Sciatic nerve (tissue), 2 donors: ENCODE measurements at regions not wholly inside any gene's neighbourhood (a gene's known extent, or its start where the extent isn't known, plus 50 kb on each side); places are given as distances from the start of the nearest gene placed in this dataset.
"Not testable (repeated sequence)": the region's sequence is repeated elsewhere in the genome, so short reads cannot be mapped to it uniquely, and the experiment has no call there.

Source experiments
- ATAC-seq: fragments of 200-7000 bp; cut with Tn5 transposase; one replicate; pipeline ENCODE4 v1.9.1; 2020; ENCODE audit warnings: mild to moderate bottlenecking, moderate library complexity
- DNase-seq: peaks from one replicate; pipeline ENCODE4 v3.0.0-alpha.2; 2020; ENCODE audit warnings: low spot score
- intact Hi-C: fragments of 100-400 bp; cut with DNase I; formaldehyde crosslinking; loops from one replicate; pipeline ENCODE4 v1.14.2; 2022
- donor health status: DM: no; HTN: no; CAD: no.
- donor health status: DM: no; HTN: no; CAD: no.

DNA sequence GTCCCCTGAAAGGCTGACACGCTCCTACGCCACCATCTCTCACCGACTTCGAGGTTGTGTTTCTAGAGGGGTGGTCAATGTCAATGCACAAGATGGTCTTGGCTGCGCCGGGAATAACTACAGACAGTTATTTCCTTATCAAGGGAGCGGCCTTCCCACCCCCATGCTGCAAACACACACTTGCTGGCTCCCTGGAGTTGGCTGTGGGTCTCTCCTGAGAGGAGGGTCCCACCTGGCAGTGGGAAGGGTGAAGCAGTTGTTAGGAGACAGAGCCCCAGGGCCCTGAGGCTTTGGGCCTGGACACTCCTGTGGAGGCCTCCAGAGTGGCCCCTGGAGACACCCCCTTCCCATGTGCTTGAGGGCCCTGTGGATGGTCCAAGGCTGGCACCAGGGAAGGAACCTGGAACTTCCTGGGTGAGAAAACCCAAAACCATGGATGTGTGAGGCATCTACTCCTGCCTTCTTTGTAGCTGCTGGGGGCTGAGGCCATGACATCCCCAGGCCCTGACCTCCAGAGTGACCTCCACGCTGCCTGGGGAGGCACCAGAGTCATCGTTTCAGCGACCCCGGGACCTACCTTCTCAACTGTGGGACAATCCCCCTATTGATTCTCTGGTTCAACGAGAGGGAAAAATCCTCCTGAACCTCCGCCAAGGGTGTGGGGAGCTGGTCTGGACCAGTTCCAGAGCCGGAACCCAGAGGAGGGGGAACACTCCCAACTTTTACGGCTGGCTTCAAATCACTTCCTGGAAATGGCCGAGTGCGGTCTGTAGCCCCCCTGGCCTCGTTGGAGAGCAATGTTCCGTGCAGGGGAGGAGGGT, 101.1 kb upstream of the COL5A1 start:
- ATAC-seq (no peak), DNase-seq (no peak)
- intact Hi-C loops, result no loop called here

DNA sequence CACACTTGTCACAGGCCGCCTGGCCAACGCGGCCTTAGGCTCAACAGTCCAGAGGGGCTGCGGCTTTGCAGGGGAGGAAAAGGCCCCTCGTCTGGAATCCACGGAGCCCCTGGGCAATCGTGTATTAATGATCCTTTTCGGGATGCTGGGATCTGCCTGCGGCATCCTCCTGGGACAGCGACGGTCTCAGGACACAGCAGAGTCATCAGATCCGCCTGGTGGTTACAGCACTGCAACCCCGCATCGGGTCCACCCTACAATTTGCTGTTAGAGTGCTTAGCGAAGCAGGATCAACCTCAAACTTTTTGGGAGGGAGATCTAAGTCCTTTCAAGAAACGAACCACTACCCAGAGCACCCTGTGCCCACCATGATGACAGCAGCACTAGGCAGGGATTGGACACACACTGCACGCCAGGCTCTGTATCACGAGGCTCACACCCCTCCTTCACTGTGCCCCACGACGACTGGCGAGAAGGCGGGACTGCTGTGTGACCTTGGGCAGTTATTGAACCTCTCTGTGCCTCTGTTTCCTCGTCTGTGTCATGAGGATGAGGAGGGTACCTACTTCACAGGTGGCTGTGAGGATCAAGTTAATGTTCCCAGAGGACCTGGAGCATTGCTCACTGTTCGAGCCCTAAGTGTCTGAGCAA, 100.4 kb upstream of the COL5A1 start:
- no peak for ATAC-seq
- no peak for DNase-seq
- intact Hi-C loops, result no loop called here

DNA sequence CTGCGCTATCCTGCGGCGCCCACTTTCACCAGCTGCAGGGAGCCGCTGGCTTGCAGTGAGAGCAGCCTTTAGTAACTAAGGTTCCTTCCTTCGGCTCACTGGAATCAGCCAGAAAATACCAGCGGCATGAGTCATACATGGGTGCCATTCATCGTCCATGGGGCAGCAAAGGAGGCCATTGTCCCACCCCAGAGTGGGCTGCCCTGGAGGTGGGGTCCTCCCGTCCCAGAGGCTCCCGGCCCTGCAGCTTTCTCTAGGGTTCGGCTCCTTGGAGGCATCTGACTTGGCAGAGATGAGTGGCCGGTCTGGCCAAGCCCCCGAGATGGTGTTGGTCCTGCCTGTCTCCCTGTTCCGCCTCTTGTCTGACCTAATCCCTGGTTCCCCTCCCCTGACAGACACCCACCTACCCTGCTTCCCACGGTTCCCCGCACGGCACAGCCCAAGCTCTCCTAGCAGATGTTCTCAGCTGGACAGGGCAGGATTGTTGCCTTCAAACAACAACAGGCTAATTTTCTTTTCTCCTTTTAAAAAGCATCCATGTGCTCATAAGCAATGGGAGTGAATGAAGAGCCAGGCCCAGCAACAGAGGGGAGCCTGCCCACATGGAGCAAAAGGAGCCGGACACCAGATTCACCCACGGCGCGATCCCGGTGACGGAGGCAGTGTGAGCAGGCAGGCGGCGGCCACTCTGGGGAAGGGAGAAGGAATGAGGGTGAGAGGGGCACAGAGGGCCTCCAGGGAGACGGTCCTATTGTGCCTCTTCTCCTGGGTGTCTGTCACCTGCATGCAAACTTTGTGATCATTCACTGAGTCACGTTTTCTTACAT, 97.0 kb upstream of the COL5A1 start:
- intact Hi-C loops, result loop anchor here (5.0 kb wide), 1 partner anchor 87 kb away; no protein-coding TSS in a partner anchor
- ATAC-seq, result peak; percentile 65

DNA sequence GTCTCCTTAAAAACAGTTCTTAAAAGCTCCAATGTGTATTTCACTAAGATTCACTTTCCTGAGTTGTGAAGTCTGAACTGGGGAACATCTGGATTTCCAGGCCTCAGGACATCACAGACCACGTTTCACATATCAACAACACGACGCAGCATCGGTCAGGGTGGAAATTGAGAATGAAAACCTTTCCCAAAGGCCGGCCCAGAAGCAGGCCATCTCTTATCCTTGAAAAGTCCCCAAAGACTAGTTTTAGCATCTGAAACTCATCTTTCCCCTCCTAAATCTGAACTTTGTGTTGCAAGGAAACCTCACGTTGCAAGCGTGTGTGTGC, 96.4 kb upstream of the COL5A1 start:
- intact Hi-C loops, result loop anchor here (5.0 kb wide), 1 partner anchor 88 kb away; no protein-coding TSS in a partner anchor
- DNase-seq, result no peak
- ATAC-seq, result peak; percentile 22

More for the DNA sequence above, 97.0 kb upstream of the COL5A1 start:
- peak; percentile 75 for DNase-seq

DNA sequence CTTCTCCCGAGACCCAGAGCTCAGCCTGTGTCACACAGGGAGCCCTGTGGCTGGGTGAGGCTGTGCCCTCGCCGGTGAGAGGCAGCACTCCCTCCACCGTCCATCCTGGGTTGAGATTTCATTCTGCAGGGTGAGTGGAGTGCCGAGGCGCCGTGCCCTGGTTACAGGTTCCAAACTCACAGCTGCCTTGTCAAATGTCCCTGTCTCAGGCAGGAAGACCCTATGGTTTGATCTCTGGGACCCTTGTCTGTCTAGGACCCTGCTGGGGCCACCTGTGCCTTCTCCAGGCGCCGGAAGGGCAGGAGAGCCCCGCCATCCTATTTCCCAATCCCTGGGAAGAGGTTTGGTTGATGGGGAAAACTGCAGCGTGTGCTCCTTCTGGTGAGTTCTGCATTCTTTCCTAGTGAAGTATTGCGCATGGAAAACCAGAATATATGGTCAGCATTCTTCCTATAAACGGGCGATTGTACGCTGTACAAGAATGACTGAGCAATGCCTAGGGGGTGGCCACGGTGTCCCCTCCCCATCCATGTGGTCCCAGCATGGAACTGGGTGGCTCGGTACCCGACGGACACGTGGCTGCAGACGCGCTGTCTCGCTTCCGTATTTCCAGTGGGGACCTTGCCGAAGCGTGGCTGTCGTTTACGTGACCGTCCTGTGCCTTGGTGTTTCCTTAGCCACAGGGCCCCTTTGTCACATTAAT, 95.9 kb upstream of the COL5A1 start:
- intact Hi-C loops, result loop anchor here (5.0 kb wide), 1 partner anchor 88 kb away; no protein-coding TSS in a partner anchor
- peak; percentile 77 for ATAC-seq
- DNase-seq, result peak; percentile 77

DNA sequence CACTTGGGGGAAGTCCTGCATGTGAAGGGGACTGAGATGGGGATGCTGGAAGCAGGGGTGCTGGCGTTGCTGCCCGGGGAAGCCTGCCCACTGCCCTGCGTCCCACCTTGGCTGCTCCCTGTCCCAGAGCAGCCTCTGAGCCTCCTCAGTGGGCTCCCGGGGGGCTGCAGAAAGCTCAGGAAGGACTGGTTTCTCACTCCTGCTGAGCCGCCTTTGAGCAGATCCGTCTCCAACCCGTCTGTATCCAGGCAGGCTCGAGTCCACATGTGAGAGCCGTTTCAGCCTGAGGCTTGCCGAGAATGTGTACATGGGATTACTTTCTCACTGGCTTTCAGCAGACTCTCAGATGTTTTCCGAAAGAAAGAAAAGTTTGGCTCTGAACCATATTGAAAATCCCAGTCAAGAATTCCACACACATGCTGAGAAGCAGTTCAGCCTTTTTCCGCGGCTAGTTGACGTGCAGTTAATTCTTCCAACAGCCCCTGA, 95.3 kb upstream of the COL5A1 start:
- DNase-seq (peak; percentile 58), ATAC-seq (peak; percentile 50)
- intact Hi-C loops, result loop anchor here (5.0 kb wide), 1 partner anchor 89 kb away; no protein-coding TSS in a partner anchor

DNA sequence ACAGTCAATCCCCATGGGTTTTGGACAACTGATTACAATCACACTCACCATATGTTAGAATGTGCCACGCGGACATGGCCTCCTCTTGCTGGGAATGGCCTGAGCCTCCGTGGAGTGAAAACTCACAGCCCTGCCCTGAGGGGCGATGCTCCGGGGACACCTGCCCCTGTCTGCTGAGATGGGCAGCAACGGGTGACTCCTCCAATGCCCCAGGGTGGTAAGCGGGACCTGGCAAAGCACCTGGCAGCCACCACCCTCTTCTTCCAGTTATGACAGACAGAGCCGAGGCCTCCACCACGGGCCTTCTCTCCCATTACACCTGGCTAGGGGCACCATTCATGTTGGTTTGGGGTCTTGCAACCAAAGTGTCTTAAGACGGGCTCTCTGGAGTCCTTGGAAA, 94.9 kb upstream of the COL5A1 start:
- intact Hi-C loops, result loop anchor here (5.0 kb wide), 1 partner anchor 89 kb away; no protein-coding TSS in a partner anchor
- DNase-seq (peak; percentile 58), ATAC-seq (no peak)

DNA sequence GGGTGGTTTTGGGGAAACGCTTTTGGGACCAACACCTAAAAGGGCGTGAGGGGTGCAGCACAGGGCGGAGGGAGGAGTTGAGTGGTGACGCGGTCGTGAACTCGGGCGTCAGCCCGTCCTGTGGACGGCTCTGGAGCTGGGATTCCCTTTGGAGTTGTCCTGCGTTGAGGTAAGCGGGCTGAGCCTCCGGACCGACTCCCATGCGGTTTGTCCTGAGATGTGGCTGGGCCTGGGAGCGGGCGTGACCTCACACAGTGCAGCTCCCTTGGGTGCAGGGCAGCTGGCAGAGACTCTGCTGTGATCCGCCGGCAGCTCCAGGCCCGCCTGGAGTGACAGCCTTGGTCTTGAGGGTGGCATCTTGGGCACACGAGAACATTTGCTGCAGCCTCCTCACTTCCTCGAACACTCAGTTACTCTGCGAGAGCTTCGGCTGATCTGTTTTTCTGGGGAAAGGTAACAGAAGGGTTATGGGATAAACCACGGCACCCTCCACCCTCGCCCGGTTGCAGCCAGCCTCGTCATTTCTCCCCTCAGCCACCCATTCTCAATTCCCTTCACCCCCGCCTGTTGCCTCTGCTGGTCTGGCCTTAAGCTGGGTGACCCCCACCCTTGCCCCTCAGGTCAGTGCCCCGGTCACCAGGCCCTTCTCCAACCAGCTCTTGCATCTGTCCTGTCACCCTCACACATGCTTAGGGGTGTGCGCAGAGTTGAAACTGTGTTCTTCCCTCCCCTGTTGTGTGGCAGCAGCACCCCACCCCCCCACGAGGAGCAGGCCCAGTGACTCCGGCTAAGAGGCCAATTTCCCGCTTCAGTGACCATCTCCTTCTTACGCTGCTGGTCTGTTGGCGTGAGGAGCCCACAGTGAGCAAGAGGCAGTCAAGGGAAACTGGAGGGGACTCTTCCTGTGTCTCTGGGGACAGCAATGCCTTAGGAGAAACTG, 94.2 kb upstream of the COL5A1 start:
- intact Hi-C loops, result loop anchor here (5.0 kb wide), 1 partner anchor 90 kb away; no protein-coding TSS in a partner anchor
- peak; percentile 61 for DNase-seq
- no peak for ATAC-seq

DNA sequence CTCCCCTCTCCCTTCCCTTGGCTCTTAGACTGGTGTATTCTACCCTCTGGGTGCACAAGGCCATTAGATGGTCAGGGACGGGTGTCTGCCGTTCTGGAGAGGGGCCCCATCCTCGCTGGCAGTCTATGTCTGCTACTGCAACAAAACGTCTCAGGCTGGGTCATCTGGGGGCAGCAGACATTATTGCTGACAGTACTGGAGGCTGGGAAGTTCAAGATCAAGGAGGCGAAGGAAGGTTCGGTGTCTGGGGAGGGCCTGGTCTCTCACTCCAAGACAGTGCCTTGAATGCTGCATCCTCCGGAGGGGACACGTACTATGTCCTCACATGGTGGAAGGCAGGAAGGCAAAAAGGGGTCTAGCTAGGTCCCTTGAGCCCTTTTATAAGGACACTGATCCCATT, 93.4 kb upstream of the COL5A1 start:
- DNase-seq, result peak; percentile 57
- intact Hi-C loops, result loop anchor here (5.0 kb wide), 1 partner anchor 91 kb away; no protein-coding TSS in a partner anchor
- no peak for ATAC-seq

DNA sequence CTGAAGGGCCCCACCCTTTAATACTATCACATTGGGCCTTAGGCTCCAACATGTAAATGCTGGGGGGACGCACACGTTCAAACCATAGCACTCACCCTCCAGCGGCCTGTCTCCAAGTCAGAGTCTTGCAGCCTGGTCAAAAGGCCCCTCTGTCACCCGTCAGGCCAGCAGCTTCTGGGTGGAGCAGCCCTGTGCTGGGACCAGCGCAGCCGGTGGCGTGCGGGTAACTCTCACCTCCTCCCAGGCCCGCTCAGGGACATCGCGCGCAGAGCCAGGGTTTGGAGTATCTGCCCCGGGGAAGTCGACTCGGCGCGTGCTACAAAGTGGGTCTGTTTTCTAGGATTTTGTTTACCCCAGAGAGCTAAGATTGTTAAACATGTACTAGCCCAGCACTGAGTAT, 93.0 kb upstream of the COL5A1 start:
- ATAC-seq (no peak), DNase-seq (peak; percentile 46)
- intact Hi-C loops, result loop anchor here (5.0 kb wide), 1 partner anchor 91 kb away; no protein-coding TSS in a partner anchor

DNA sequence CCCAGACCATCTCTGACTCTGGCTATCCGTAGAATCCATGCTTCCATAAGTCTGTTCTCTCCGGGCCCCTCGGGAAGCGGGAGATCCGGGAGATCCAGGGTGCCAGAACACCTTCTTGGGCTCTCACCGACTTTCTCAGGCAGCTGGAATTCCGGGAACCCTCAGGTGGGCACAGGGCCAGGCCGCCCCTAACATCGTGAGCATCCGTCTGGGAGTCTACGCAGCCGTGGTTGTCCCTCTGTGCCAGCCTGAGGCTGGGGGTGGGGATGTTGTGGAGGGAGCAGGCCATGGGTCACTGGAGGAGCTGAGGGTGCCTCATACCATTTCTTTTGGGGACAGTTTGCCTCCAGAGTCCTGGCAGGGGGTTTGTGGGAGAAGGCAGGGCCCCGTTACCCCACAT, 92.3 kb upstream of the COL5A1 start:
- ATAC-seq (no peak), DNase-seq (peak; percentile 54)
- intact Hi-C loops, result loop anchor here (5.0 kb wide), 1 partner anchor 92 kb away; no protein-coding TSS in a partner anchor

DNA sequence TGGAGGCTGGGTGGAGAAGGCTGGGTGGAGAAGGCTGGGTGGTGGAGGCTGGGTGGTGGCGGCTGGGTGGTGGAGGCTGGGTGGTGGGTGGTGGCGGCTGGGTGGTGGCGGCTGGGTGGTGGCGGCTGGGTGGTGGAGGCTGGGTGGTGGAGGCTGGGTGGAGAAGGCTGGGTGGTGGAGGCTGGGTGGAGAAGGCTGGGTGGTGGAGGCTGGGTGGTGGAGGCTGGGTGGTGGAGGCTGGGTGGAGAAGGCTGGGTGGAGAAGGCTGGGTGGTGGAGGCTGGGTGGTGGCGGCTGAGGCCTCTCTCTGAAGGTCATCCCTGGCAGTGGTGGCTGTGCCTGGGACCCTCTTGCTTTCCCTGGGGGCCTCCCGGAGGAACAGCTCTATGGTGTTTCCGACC, 91.5 kb upstream of the COL5A1 start:
- DNase-seq, result peak; percentile 45
- ATAC-seq, intact Hi-C loops: not testable (repeated sequence)

DNA sequence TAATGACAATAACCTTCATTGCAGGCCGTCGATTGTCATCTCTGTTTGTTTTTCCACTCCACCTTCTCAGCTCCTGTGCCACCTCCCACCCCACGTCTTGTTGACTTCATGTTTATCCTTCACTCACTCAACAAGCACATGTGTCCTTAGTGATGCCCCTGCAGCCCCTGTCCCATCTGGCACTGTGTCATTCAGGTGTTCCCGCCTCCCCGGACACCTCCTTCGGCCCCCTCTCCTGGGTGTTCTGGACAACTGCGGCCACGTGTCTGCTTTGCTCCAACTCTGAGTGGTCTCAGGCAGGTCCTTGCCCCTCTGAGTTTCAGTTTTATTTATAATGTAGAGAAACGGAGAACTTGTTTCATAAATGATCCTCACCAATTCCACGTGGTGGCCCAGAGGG, 91.0 kb upstream of the COL5A1 start:
- ATAC-seq, result no peak
- intact Hi-C loops, result no loop called here
- peak; percentile 55 for DNase-seq

DNA sequence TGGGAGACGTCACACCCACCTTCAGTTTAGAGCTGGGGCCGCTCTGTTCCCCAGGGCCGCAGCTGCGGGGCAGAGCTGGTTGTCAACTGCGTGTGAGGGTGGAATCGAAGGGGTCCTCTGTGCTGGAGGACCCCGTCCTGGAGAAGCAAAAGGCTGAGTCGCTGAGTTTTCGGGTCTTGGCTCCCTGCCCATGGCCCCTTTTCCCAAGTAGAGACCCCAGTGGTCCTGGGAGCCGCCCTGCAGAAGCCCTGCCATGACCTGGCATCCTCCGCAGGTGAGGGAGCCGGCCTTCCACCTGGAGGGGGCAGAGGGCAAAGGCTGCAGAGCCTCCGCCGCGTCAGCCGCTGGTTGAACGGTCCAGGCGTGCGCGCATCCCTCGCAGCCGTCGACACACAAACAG, 90.4 kb upstream of the COL5A1 start:
- intact Hi-C loops, result no loop called here
- ATAC-seq, result no peak
- DNase-seq, result peak; percentile 61

DNA sequence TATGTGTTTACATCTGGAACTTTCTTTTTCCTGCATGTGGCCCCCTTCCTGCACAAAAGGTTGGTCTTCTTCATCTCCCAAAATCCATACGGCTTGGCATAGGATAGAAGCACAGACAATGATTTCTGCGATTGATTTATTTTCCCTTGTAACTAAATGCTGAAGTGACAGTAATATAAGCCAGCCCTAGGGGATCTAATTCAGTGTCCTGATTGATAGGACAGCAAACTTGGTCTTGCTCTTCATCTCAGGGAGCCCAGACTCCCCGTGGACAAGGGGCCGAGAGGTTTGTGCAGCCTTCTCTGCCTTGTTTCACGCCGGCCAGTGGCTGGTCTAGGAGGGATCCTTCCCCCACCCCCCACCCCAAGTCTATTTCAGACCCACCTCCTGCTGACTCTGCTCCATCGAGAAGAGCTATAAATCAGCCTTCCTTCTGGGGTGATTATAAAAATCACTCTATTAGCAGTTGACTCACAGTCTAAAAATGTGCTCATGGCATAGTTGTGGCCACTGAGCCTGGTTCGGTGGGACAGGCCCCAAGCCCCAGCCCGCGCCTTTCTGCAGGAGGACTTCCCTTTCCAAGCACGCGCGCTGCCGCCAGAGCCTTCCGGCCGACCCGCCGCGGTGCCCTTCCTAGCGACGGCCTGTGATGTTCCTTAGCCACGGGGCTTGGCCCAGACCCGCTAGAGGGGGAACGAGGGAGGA, 89.8 kb upstream of the COL5A1 start:
- DNase-seq (peak; percentile 80), ATAC-seq (peak; percentile 51)
- intact Hi-C loops, result no loop called here

DNA sequence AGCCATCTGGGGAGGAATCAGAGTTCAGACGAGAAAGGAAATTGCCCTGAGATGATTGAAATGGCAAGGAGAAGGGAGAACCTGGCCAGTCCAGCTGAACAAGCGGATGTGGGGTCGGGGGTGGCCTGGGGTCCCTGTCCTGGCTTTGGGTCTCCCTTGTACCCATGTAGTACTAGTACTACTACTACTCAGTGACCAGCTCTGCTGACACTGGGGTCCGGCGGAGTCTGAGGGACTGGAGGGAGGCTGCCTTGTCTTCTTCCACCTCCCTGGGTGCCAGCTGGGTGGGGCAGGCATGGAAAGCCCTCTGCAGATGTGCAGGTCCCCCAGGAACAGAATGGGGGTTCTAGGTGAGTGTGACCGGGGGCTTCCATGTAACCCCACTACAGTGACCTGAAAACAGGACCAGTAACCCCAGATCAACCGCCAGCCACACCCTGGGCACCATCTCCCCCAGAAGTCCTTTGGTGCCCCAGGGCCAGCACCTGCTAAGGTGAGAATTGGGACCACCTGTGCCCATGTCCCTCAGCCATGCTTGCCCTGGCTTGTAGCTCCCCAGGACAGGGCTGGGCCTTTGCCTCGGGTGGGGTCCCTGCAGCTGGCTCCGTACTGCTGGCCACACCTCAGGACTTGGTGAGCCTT, 89.1 kb upstream of the COL5A1 start:
- peak; percentile 10 for ATAC-seq
- intact Hi-C loops, result no loop called here
- peak; percentile 47 for DNase-seq
